Activated CD8-positive, alpha-beta memory T cell treated with anti-CD3 and anti-CD28 coated beads, Interleukin-2, amount 50 U/mL, for 1 hour (primary cell): ENCODE measurements at regions not wholly inside any gene's neighbourhood (a gene's known extent, or its start where the extent isn't known, plus 50 kb on each side); places are given as distances from the start of the nearest gene placed in this dataset.

Experiments used
- DNase-seq: peaks from one replicate; pipeline ENCODE4 v3.0.0-alpha.2; 2020; ENCODE audit errors: extremely low read depth

DNA sequence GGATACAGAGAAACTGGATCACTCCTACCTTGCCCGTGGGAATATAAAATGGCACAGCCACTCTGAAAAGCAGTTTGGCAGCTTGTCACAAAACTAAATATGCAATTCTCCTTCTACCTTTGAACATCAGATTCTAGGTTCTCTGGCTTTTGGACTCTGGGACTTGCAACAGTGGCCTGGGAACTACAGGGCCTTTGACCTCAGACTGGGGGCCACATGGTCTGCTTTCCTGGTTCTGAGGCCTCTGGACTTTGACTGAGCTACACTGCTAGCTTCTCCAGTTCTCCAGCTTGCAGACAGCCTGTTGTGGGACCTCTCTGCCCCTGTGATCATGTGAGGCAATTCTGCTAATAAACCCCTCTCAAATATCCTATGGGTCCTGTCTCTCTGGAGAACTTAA lies 168.8 kb downstream of the CDH26 start:
- no peak for DNase-seq

DNA sequence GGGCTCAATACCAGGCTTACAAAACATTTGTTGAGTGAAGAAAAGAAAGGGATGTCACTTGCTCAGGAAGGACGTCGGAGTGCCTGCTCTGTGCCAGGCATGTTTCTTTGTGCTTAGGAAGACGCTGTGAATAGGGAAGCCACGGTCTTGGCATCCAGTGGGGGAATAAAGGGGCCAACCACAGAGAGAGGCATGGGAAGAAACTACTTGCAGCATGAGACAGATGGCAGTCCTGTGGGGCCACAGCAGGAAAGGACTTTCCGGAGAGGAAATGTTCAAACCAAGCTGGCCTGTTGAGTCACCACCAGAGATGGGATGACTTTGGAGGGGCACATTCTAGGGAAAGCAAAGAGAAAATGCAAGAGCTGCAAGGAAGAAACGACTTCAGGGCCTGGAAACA lies 173.2 kb downstream of the CDH26 start:
- DNase-seq: no peak

DNA sequence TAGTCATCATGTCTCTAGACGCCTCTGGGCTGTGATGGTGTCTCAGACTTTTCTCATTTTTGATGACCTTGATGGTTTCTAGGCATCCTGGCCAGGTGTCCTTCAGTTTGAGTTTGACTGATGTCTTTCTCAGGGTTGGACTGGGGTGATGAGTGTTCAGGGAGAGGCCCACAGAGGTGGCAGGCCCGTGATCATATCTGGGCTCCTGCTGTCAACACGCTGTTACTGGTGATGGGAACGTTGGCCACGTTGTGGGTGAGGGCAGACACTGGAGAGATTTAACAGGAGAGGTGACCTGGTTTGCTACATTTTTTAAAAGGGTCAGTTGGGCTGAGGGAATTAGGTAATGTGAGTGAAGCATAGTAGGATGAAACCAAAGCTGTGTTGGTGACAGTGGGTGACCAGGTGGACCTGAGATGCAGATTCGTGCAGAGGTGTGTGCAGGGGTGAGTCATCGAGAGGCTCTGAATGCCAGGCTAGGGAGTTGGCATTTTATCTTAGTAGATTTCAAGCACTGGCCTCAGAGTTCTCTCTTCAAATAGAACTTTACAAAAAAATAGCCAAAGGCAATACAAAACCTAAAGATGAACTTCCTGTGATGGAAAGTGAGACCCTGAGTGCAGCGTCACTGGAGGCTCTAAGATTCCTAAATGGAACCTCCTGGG lies 174.1 kb downstream of the CDH26 start:
- no peak for DNase-seq

DNA sequence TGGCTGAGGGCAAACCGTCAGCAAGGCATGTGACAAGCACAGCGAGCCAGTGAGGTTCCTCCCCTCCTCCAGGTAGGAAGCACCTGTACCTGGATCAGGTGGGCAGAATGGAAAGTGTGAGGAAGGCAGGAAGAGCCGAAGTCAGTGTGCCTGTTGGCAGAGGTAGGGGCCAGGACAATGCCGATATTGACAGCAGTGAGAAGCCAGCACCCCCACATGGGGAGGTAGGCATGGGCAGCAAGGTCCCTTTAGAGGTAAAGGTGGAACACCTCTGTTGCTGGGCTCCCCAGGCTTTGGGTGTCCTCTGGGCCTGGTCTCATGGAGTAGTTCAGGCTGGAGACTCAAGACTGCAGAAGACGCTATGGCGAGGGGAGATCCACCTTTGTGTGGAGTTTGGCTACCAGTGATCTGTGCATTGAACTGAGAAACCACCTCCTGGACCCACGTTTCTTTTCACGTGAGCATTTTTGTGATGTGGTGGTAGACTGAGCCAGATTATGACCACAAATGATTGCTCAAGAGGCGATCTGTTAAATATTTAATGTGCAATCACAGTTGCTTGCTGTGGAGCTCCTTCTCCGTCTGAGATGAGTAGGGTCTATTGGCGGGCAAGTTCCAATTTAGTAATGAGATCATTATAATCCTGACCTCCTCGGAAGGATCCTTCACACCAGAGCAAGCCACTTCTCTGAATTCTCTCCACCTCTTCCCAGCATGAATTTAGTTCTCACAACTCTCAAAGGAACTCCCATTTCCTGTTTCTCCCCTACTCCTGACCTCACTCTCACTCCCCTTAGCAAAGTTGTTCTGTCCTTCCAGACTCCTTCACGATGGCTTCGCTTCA lies 174.8 kb downstream of the CDH26 start:
- no peak for DNase-seq

DNA sequence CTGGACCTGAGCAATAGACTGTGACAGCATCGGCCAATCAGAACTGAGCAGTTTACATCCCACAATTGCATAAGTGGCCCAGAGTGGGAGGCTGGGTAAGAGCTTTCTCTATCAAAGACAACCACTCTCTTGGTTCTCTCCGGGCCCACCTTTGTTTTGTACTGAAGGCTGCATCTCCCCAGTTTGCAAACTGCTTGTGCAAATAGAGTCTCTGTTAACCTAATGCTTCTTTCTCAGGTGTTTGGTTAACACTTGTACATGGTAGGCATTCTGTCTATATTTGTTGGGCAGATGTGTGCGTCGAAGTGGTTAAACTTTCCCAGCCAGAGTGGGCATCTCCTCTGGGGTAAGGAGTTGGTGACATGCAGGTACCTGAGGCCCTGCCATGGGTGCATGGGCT lies 177.1 kb downstream of the CDH26 start:
- no peak for DNase-seq

DNA sequence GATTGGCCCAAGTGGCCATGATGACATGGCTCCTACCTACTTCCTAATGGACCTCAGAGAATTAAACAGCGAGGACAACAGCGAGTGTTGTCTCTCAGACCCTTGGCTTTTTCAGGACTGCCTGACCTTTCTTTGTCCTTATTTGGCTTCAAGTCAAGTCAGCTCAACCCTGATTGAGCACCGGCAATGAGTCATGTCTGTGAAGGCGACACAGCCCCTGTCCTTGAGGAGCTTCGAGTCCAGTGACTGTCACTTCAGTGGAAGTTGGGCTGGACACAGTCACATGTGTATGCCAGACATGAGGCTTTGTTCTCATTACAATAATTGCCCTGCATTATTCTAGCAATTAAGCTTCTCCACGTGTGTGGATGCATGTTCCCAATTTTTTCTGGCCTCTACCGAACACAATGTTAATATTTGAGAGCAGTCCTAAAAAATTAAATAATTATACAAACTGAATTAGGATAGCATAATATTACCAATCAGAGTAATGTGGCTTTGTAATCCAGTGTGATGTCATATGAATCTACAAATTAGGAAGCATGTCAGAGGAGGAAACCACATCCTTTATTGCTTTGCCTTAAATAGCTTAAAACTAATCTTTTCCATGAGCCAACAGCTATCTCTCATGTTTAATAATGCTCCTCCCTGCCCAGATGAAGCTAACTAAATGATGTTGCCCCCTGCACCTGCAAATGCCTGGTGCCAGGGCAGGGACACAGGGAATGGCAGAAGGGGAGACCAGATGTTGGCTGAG lies 178.6 kb downstream of the CDH26 start:
- DNase-seq: no peak

DNA sequence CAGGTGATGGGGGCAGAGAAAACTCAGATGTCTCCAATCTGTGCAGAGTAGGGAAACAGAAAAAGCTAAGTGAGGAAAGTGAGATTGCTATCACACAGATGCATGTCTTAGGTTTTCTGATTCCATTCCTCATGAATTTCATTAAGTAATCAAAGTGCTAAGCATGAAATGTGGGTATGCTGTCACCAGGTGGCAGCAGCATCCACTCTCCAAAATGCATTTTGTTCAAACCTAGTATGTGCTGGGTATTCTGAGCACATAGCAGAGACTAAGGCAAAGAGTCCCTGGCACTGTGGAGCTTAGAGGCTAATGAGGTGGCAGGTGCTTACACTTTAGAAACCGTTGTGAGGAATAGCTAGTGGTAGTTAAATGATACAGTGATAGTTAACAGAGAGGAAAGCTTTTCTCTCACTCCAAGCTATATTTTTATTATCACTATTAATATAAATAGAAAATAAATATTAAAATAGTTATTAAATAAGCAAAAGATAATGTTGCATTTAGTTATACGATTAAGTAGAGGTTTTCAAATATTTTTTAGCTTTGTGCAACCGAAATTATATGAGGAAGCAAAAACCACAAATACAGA lies 179.5 kb downstream of the CDH26 start:
- DNase-seq: no peak

DNA sequence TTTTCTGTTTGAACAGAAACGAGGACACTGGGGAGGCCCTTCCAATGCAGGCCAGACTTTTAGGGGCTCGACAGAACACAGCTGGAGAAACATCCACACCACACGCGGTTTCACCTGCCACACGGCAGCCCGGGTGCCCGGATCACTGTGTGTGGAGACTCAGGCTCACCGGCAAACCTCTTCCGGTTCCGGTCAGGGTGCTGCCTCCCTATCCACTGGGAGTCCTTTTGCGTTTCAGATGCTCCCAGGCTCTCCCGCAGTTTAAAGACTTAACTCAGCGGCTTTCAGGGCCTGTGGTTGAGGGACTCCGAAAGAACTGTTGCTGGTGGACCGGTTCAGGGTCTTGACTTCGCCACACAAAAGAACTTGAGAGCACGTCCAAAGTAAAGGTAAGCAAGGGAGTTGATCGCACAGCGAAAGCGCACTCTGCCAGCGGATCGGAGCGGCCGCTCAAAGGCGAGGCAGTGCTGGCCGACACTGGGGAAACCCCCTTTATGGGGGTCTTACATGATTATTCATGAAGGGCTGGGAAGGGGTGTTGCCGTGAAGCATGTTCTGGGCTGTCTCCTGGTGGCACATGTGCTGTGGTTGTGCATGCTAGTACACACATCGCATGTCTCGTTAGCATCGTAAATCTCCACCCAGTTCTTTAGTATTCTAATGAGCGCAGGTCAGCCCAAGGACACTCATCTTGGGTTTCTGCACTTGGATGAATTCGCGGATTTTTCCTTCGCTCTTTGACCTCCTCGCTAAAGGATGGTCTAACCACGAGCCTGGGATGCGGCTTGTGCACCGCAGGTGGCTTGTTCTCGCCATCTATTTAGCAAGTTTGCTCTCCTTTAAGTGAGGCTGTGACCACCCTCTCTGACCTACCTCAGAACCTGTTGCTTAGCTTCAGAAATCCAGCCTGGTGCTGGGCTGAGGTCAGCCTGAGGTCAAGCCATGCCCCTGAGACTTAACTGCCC lies 180.3 kb downstream of the CDH26 start:
- DNase-seq: no peak

DNA sequence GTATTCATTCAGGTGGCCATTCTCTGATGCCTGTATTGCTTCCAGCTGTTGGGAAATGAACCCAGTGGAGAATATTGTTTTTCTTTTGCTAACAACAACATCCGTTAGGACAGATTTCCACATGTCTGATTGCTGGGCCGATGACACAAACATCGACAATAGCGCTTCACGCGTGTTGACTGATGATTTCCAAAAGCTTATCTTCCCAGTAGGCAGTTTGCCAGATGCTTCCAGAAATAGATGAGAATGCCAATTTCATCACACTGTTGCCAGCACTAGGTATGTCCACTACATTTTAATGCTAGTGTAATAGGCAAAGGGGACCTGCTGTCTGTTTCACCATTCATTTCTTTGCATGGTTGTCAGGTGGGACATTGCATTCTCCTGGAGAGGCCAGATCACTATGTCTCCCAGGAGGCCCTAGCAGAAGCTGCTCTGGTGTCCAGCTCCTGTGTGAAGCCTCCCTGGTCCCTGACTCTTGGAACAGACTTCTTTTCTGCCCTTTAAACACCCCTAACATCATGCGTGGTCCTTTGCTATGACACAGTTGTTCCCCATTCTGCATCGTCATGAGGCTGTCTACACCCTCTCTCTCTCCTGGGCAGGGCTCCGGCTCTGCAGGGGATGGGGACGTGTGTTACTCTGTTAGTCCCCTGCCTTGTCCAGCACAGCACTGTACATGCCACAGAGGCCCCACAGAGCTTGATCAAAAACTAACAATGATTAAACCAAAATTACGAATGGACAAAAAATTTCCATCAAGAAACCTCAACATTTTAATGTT lies 181.6 kb downstream of the CDH26 start:
- DNase-seq: no peak

DNA sequence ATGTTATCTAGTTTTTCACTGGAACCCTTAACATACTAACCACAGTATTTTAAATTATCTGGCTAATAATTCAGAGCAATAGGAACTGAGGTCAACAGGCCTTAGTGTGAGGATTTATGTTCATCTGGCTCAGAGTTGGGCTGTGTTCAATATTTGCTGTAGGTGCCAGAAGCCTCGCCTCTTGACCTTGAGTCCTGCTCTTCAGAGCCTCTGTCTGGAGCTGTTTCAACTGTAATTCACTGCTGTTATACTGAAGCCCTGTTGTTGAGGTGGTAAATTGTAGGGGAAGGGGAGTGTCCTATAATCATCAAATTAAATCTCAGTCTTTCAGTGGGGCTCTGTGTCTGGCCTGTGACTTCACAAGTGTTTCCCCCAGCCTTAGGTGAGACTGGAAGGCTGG lies 184.4 kb downstream of the CDH26 start:
- no peak for DNase-seq

DNA sequence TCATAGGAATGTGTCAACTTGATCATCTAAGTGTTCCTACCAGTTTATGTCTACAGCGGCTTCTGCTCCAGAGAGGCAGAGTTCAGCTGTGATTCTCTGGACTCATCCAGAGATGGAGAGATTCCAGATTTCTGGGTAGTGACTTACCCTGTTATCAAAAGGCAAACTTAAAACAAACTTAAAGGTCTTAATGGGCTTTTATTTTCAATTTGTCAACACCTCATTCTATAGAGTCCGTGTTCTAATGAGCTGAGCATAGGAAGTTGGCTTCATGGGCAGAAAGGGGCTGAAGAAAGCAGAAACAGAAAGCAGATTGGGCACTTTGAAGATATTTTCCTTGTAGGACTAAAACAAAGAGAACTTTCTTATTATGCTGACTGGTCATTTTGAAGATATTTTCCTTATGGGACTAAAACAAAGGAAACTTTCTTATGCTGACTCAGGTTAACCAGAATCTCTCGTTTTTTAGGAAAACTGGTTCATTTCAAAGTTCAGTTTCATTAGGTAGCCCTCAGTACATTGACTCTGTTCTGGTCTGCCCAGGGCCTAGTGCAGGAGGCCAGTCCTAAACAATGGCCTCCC lies 185.1 kb downstream of the CDH26 start:
- no peak for DNase-seq

DNA sequence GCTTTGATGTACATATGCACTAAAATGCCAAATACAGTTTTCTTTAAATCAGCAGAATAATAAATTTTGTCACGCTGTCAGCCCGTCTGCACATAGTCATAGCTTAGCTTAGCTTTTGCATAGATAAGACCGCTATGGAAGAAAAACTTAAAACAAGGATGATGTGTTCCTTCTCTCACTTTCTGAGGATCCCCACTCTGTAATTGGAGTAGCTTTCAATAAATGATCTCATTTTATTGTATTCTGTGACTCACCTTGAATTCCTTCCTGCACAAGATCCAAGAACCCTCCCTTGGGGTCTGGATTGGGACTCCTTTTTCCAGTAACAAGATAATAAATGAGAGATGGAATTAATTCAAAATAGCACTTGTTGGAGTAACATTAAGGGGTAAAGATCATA lies 186.2 kb downstream of the CDH26 start:
- DNase-seq: no peak

DNA sequence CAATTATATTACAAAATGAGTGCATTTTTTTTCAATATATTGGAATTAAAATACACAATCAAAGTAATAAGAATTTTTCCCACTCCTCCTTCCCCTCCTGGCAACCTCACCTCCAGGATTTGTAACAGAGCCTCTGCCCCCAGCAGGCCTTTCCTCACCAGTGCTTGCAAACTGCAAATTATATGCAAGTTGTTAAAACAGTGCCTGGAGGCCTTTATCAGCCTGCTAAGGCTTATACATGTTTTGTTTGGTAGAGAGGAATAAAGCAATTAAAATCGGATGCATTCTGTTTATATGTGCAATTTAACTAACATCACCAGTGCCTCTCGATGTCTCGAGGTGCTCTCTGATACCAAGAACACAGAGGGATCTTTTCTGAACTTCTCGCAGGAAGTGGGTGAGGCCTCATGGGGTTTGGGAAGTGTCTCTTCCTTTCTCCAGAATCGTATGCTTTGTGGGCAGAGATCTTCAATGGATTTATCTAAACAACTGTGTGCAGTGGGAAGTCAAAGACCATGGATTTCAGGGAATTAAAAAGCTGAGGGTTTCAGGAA lies 186.8 kb downstream of the CDH26 start:
- no peak for DNase-seq

DNA sequence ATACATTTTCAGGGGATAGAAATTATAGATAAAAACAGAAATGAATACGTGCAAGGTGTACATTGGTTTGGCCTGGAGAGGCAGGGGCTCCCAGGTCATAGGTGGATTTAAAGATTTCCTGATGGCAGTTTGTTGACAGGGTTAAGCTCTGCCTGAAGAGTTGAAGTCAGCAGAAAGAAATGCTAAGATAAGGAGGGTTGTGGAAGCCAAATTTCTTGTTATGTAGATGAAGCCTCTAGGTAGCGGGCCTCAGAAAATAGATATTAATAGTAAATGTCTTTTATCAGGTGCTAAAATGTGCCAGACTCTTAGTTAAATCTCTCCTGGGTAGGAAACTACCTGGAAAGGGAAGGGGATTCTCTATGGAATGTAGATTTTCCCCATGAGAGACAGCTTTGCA lies 188.8 kb downstream of the CDH26 start:
- no peak for DNase-seq

DNA sequence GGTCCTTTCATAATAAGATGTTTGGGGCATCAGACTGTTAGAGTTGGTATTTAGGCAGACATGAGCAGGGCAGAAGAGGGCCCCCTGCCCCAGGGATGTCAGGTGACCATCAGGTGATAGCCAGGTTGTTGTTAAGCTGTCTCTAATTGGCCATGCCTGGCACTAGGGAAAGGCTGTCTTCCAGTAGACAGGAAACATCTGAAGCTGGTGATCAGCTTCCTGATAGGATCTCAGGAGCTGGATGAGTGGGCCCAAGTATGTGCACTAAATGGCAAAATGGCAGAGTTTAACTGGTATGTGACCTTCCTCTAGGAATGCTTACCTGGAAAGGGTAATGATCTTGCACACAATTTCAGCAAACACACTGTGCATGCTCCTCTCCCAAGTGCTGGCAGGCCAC lies 190.7 kb downstream of the CDH26 start:
- no peak for DNase-seq

DNA sequence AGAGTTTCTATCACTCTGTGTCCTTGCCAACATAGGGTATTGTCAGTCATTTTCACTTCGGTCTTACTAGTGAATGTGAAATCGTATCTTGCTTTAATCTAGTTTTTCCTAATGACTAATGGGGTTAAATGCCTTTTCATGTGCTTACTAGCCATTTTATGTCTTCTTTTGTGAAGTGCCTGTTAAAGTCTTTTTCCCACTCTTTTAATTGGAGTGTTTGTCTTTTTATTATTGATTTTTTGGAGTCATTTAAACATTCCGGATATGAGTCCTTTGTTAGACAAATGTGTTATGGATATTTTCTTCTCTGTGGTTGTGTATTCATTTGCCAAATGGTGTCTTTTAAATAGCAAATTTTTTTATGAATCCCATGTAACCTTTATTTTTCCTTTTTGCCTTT lies 194.6 kb downstream of the CDH26 start:
- DNase-seq: no peak

DNA sequence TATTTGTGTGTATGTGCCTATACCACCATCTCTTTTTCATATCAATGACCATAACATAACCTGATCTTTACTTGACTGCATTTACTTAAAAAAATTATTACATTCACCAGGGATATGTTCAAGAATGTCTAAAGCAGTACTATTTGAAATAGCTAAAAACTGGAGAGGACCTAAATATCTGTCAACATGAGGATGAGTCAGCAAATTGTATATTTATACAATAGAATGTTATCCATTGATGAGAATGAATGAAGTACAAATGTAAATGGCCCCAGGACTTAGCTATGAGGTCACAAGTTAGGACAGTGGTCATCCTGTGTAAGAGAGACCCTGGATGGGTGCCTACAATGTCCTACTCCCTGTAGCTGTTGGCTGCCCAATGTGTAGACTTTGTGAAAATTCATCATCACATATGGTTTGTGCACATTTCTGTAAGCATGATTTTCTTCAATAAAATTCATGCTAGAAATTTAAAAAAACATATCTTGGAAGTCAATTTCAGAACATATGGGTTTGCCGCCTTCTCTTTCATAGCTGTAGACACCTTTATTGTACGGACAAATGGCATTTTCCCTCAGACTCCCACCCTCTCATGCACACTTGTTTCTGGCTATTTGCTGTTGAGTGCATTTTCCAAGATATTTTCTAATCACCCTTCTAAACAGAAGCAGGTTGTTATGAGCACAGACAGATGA lies 202.4 kb downstream of the CDH26 start:
- DNase-seq: no peak

DNA sequence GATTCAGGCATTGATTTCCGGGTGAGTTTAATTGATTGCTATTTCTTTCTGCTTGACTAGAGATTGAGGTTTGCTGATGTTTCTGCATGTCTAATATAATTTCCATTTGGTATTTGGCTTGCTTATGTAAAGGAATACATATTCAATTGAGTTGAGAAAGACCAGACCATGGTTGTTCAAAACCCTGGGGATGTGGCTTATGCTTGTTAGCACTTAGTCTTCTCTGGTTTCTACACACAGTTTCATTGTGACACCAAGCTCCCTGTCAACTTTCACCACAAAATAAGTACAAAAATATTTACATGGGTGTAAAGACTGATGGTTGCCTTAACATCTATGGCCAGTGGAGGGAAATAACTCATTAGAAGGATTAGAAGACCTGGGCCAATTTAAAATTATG lies 209.6 kb downstream of the CDH26 start:
- DNase-seq: no peak

DNA sequence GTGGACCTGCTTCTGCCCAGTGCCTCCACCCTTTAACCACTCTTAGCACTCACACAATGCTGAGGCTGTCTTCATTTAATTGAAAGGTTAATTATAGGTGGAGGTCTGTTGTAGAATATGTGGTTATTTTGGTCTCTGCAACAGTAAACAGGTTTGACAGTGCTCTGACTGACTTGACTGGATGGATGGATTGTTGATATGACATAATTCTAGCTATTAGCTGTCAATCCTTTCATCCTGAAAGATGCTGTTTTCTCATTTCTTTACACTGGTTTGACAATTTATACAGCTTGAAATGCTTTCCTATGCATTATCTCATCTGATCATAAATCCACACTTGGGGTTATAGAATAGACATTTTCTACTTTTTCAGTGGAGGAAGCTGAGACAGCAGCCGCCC lies 210.7 kb downstream of the CDH26 start:
- no peak for DNase-seq
